ENCODE measurements at regions not wholly inside any gene's neighbourhood (a gene's known extent, or its start where the extent isn't known, plus 50 kb on each side); places are given as distances from the start of the nearest gene placed in this dataset.

- intact Hi-C loops (cut with micrococcal nuclease), result no loop called here
- H3K36me3 Mint-ChIP-seq, result no peaks in the 10 kb centered on the region
Observed at GRCh38 chr21:21813934-21814333, 815.7 kb downstream of the NCAM2 start.

GRCh38 chr21:21816778-21817177, 818.6 kb downstream of the NCAM2 start:
- no peak overlapping the region for H3K27ac Mint-ChIP-seq
- no peaks in the 10 kb centered on the region for H3K36me3 Mint-ChIP-seq
- H3K27ac ChIP-seq (ENCODE audit: low read depth, low read length), result no peak overlapping the region
- CTCF ChIA-PET (ENCODE audit: partially characterized antibody), result no interaction called here
- intact Hi-C loops (cut with micrococcal nuclease), result no loop called here
- H3K4me3 ChIP-seq (ENCODE audit: low read length in 2 of 2), result no peak overlapping the region
- H3K4me1 Mint-ChIP-seq, result no peaks in the 10 kb centered on the region
- peaks cover 0 to 12% (median 3%) of the 10 kb centered on the region in 8 donors for H3K9me3 Mint-ChIP-seq
- no peak overlapping the region for H3K4me3 Mint-ChIP-seq
- no peaks in the 10 kb centered on the region for H3K9me3 ChIP-seq (ENCODE audit: control insufficient read depth in 1 of 2, low read length in 2 of 2)
- H3K36me3 ChIP-seq (ENCODE audit: insufficient read depth, low read length), result no peaks in the 10 kb centered on the region
- no peak for DNase-seq
- H3K27me3 Mint-ChIP-seq, result no peaks in the 10 kb centered on the region
- POLR2A ChIA-PET (ENCODE audit: partially characterized antibody), result no interaction called here
- no peaks in the 10 kb centered on the region for H3K4me1 ChIP-seq (ENCODE audit: insufficient read depth, low read length)
- no peaks in the 10 kb centered on the region for H3K27me3 ChIP-seq (ENCODE audit: insufficient read depth, low read length)

More at GRCh38 chr21:21813934-21814333, 815.7 kb downstream of the NCAM2 start:
- no peak overlapping the region for H3K4me3 ChIP-seq (ENCODE audit: low read length in 2 of 2)
- H3K4me1 Mint-ChIP-seq, result no peaks in the 10 kb centered on the region
- H3K27me3 ChIP-seq (ENCODE audit: insufficient read depth, low read length), result no peaks in the 10 kb centered on the region
- DNase-seq, result no peak
- POLR2A ChIA-PET (ENCODE audit: partially characterized antibody), result no interaction called here
- CTCF ChIA-PET (ENCODE audit: partially characterized antibody), result no interaction called here
- no peak overlapping the region for H3K4me3 Mint-ChIP-seq
- H3K27me3 Mint-ChIP-seq, result no peaks in the 10 kb centered on the region
- H3K9me3 ChIP-seq (ENCODE audit: control insufficient read depth in 1 of 2, low read length in 2 of 2), result no peaks in the 10 kb centered on the region
- no peak overlapping the region for H3K27ac Mint-ChIP-seq
- H3K27ac ChIP-seq (ENCODE audit: low read depth, low read length), result no peak overlapping the region
- peaks cover 0 to 8% (median 0%) of the 10 kb centered on the region in 8 donors for H3K9me3 Mint-ChIP-seq
- H3K4me1 ChIP-seq (ENCODE audit: insufficient read depth, low read length), result no peaks in the 10 kb centered on the region
- no peaks in the 10 kb centered on the region for H3K36me3 ChIP-seq (ENCODE audit: insufficient read depth, low read length)

GRCh38 chr21:21818898-21819297, 820.7 kb downstream of the NCAM2 start:
- DNase-seq, result no peak
- peaks cover 0 to 15% (median 8%) of the 10 kb centered on the region in 8 donors for H3K9me3 Mint-ChIP-seq
- ChIA-PET CTCF (ENCODE audit: partially characterized antibody) (no interaction called here), POLR2A (ENCODE audit: partially characterized antibody) (no interaction called here)
- H3K27me3 Mint-ChIP-seq, result no peaks in the 10 kb centered on the region
- Histone ChIP-seq H3K27me3 (ENCODE audit: insufficient read depth, low read length) (no peaks in the 10 kb centered on the region), H3K4me1 (ENCODE audit: insufficient read depth, low read length) (no peaks in the 10 kb centered on the region), H3K4me3 (ENCODE audit: low read length in 2 of 2) (no peak overlapping the region), H3K9me3 (ENCODE audit: control insufficient read depth in 1 of 2, low read length in 2 of 2) (no peaks in the 10 kb centered on the region), H3K27ac (ENCODE audit: low read depth, low read length) (no peak overlapping the region), H3K36me3 (ENCODE audit: insufficient read depth, low read length) (no peaks in the 10 kb centered on the region)
- no peak overlapping the region for H3K4me3 Mint-ChIP-seq
- intact Hi-C loops (cut with micrococcal nuclease), result no loop called here
- H3K27ac Mint-ChIP-seq, result no peak overlapping the region
- no peaks in the 10 kb centered on the region for H3K36me3 Mint-ChIP-seq
- no peaks in the 10 kb centered on the region for H3K4me1 Mint-ChIP-seq

GRCh38 chr21:21828130-21828529, 829.9 kb downstream of the NCAM2 start:
- H3K27me3 Mint-ChIP-seq, result no peaks in the 10 kb centered on the region
- H3K36me3 Mint-ChIP-seq, result no peaks in the 10 kb centered on the region
- DNase-seq, result no peak
- ChIA-PET POLR2A (ENCODE audit: partially characterized antibody) (no interaction called here), CTCF (ENCODE audit: partially characterized antibody) (no interaction called here)
- no peaks in the 10 kb centered on the region for H3K4me1 Mint-ChIP-seq
- Histone ChIP-seq H3K4me3 (ENCODE audit: low read length in 2 of 2) (no peak overlapping the region), H3K4me1 (ENCODE audit: insufficient read depth, low read length) (no peaks in the 10 kb centered on the region), H3K27me3 (ENCODE audit: insufficient read depth, low read length) (no peaks in the 10 kb centered on the region), H3K36me3 (ENCODE audit: insufficient read depth, low read length) (no peaks in the 10 kb centered on the region), H3K27ac (ENCODE audit: low read depth, low read length) (no peak overlapping the region), H3K9me3 (ENCODE audit: control insufficient read depth in 1 of 2, low read length in 2 of 2) (no peaks in the 10 kb centered on the region)
- peaks cover 0 to 12% (median 5%) of the 10 kb centered on the region in 8 donors for H3K9me3 Mint-ChIP-seq
- intact Hi-C loops (cut with micrococcal nuclease), result no loop called here
- no peak overlapping the region for H3K27ac Mint-ChIP-seq
- H3K4me3 Mint-ChIP-seq, result no peak overlapping the region

- Mint-ChIP-seq H3K36me3 (no peaks in the 10 kb centered on the region), H3K4me3 (no peak overlapping the region), H3K27ac (no peak overlapping the region), H3K9me3 (peaks cover 0 to 10% (median 3%) of the 10 kb centered on the region in 8 donors), H3K4me1 (no peaks in the 10 kb centered on the region), H3K27me3 (no peaks in the 10 kb centered on the region)
- no peak overlapping the region for H3K4me3 ChIP-seq (ENCODE audit: low read length in 2 of 2)
- H3K9me3 ChIP-seq (ENCODE audit: control insufficient read depth in 1 of 2, low read length in 2 of 2), result no peaks in the 10 kb centered on the region
- ChIA-PET CTCF (ENCODE audit: partially characterized antibody) (no interaction called here), POLR2A (ENCODE audit: partially characterized antibody) (no interaction called here)
- H3K36me3 ChIP-seq (ENCODE audit: insufficient read depth, low read length), result no peaks in the 10 kb centered on the region
- no peaks in the 10 kb centered on the region for H3K4me1 ChIP-seq (ENCODE audit: insufficient read depth, low read length)
- intact Hi-C loops (cut with micrococcal nuclease), result no loop called here
- H3K27ac ChIP-seq (ENCODE audit: low read depth, low read length), result no peak overlapping the region
- no peaks in the 10 kb centered on the region for H3K27me3 ChIP-seq (ENCODE audit: insufficient read depth, low read length)
- DNase-seq, result no peak
Observed at GRCh38 chr21:21831036-21831435, 832.8 kb downstream of the NCAM2 start.

- Histone ChIP-seq H3K27me3 (ENCODE audit: insufficient read depth, low read length) (no peaks in the 10 kb centered on the region), H3K36me3 (ENCODE audit: insufficient read depth, low read length) (no peaks in the 10 kb centered on the region), H3K4me1 (ENCODE audit: insufficient read depth, low read length) (no peaks in the 10 kb centered on the region), H3K27ac (ENCODE audit: low read depth, low read length) (no peak overlapping the region), H3K4me3 (ENCODE audit: low read length in 2 of 2) (no peak overlapping the region), H3K9me3 (ENCODE audit: control insufficient read depth in 1 of 2, low read length in 2 of 2) (no peaks in the 10 kb centered on the region)
- H3K4me3 Mint-ChIP-seq, result no peak overlapping the region
- ChIA-PET CTCF (ENCODE audit: partially characterized antibody) (no interaction called here), POLR2A (ENCODE audit: partially characterized antibody) (no interaction called here)
- no peaks in the 10 kb centered on the region for H3K27me3 Mint-ChIP-seq
- H3K27ac Mint-ChIP-seq, result no peak overlapping the region
- no peak for DNase-seq
- no peaks in the 10 kb centered on the region for H3K36me3 Mint-ChIP-seq
- intact Hi-C loops (cut with micrococcal nuclease), result no loop called here
- no peaks in the 10 kb centered on the region for H3K4me1 Mint-ChIP-seq
- H3K9me3 Mint-ChIP-seq, result peaks cover 0 to 16% (median under 1%) of the 10 kb centered on the region in 8 donors
Observed at GRCh38 chr21:21845901-21846300, 847.7 kb downstream of the NCAM2 start.

- Mint-ChIP-seq H3K27ac (no peak overlapping the region), H3K4me3 (no peak overlapping the region), H3K4me1 (no peaks in the 10 kb centered on the region), H3K27me3 (no peaks in the 10 kb centered on the region), H3K36me3 (no peaks in the 10 kb centered on the region), H3K9me3 (peaks cover 0 to 16% (median 6%) of the 10 kb centered on the region in 8 donors)
- ChIA-PET POLR2A (ENCODE audit: partially characterized antibody) (no interaction called here), CTCF (ENCODE audit: partially characterized antibody) (no interaction called here)
- Histone ChIP-seq H3K9me3 (ENCODE audit: control insufficient read depth in 1 of 2, low read length in 2 of 2) (no peaks in the 10 kb centered on the region), H3K4me1 (ENCODE audit: insufficient read depth, low read length) (no peaks in the 10 kb centered on the region), H3K36me3 (ENCODE audit: insufficient read depth, low read length) (no peaks in the 10 kb centered on the region), H3K27me3 (ENCODE audit: insufficient read depth, low read length) (no peaks in the 10 kb centered on the region), H3K27ac (ENCODE audit: low read depth, low read length) (no peak overlapping the region), H3K4me3 (ENCODE audit: low read length in 2 of 2) (no peak overlapping the region)
- DNase-seq, result no peak
- intact Hi-C loops (cut with micrococcal nuclease), result no loop called here
Observed at GRCh38 chr21:21851205-21851604, 853.0 kb downstream of the NCAM2 start.

- H3K9me3 ChIP-seq (ENCODE audit: control insufficient read depth in 1 of 2, low read length in 2 of 2), result no peaks in the 10 kb centered on the region
- ChIA-PET CTCF (ENCODE audit: partially characterized antibody) (no interaction called here), POLR2A (ENCODE audit: partially characterized antibody) (no interaction called here)
- no peaks in the 10 kb centered on the region for H3K27me3 Mint-ChIP-seq
- H3K4me3 Mint-ChIP-seq, result no peak overlapping the region
- H3K4me1 ChIP-seq (ENCODE audit: insufficient read depth, low read length), result no peaks in the 10 kb centered on the region
- no peaks in the 10 kb centered on the region for H3K36me3 ChIP-seq (ENCODE audit: insufficient read depth, low read length)
- no peak overlapping the region for H3K4me3 ChIP-seq (ENCODE audit: low read length in 2 of 2)
- H3K27me3 ChIP-seq (ENCODE audit: insufficient read depth, low read length), result no peaks in the 10 kb centered on the region
- H3K36me3 Mint-ChIP-seq, result no peaks in the 10 kb centered on the region
- DNase-seq, result no peak
- no peak overlapping the region for H3K27ac Mint-ChIP-seq
- intact Hi-C loops (cut with micrococcal nuclease), result no loop called here
- no peak overlapping the region for H3K27ac ChIP-seq (ENCODE audit: low read depth, low read length)
- H3K4me1 Mint-ChIP-seq, result no peaks in the 10 kb centered on the region
- peaks cover 0 to 21% (median 6%) of the 10 kb centered on the region in 8 donors for H3K9me3 Mint-ChIP-seq
Observed at GRCh38 chr21:21851657-21852056, 853.4 kb downstream of the NCAM2 start.

All from CD4-positive, alpha-beta memory T cell (primary cell).